ENCODE measurements at regions not wholly inside any gene's neighbourhood (a gene's known extent, or its start where the extent isn't known, plus 50 kb on each side); places are given as distances from the start of the nearest gene placed in this dataset.

DNA sequence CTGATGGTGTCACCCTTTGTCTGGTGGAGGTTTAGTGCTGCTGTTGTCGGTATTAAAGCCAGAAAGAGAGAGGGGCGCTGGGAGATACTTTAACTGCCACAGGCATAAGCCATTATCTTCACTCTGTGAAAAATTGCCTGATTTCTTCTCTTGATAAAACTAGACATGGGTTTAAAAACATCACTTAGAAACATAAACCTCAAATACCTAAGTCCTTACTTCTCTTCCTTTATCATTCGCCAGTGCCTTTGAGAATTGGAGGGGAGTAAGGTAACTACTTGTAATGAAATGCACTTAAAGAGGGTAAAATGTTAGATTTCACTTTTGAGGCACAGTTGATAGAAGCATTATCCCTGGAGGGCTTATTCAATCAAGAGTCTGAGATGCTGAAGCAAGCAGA lies 434.5 kb downstream of the OLFM4 start:
- no peak for DNase-seq (ENCODE audit: low read depth in 3 of 3, low spot score in 2 of 3)

- DNase-seq (ENCODE audit: low read depth in 3 of 3, low spot score in 2 of 3) = no peak
Observed at GRCh38 chr13:53466576-53466975, 438.0 kb downstream of the OLFM4 start.

DNA sequence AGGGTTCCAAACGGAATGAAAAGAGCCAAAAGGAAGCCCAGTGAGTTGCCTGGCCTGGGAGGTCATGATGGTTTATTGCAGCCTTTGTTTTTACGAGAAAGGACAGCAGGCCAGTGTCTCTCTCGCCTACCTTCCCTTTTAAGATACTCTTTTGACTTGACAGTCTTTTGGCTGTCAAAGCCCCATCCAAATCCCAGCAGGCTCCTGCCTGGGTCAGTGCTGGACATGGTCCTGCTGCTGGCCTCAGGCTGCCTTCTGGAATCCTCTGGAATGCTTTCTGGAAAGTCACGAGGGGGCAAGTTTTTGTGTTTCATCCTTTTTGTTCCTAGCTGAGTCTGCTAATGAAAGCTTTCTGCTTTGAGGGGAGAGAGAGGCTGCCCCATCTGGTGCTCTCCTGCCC lies 444.8 kb downstream of the OLFM4 start:
- no peak for DNase-seq (ENCODE audit: low read depth in 3 of 3, low spot score in 2 of 3)

DNA sequence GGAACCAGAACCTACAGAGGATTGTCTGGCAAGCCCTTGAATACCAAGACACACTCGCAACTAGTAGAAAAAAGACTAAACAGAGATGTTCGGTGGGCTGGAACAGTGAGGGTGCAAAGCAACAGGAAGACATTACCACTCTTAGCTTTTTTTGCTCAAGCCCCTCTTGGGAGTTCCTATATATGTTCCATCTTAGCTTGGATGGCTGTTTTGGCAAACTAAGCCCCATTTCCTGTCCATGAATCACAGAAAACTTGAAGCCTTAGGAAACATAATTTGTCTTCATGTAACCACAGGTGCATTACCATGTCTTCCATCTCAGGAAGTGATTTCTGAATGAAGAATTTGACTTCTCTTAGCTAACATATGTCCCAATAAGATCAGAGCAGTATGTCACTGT lies 446.3 kb downstream of the OLFM4 start:
- no peak for DNase-seq (ENCODE audit: low read depth in 3 of 3, low spot score in 2 of 3)

DNA sequence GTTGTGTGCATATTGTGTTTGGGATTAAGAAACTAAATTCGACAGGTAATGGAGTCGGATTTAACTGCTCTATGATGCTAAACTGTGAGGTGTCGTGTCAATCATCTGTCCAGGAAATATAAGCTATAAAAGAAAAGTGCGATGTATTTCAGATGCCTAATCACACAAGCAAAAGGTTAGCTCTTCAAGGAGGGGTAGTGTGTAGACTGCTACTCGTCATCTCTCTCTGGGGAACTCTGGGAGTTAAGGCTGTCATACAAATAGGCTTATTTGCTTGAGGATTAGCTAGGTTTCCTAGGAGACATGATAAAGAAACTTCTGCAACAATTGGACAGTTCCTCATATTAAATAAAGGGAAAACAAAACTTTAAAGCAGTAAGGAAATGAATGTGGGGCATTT lies 462.1 kb downstream of the OLFM4 start:
- DNase-seq (ENCODE audit: low read depth in 3 of 3, low spot score in 2 of 3) = no peak

- DNase-seq (ENCODE audit: low read depth in 3 of 3, low spot score in 2 of 3) = no peak
Observed at GRCh38 chr13:53494406-53494805, 465.8 kb downstream of the OLFM4 start.

- no peak for DNase-seq (ENCODE audit: low read depth in 3 of 3, low spot score in 2 of 3)
Observed at GRCh38 chr13:53499576-53500133, 471.0 kb downstream of the OLFM4 start.

DNA sequence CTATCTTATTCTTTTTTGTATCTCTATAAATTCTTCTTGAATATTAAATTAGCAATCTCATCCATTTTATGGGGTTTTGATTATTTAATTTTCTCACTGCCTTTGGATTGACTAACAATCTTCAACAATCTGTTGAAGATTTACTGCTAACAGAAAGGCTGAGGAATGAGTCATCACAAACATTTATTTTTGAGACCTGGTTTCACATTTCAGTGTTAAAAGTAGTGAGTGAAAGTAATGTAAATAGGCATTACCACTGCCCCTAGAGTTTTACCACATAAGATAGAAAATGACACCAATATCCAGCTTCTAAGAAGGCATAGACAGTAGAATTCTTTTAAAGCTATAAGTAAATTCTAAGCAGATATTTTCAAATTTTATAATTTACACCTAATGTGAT lies 472.8 kb downstream of the OLFM4 start:
- DNase-seq (ENCODE audit: low read depth in 3 of 3, low spot score in 2 of 3) = no peak

GRCh38 chr13:53507741-53508140 lies 479.1 kb downstream of the OLFM4 start:
- DNase-seq (ENCODE audit: low read depth in 3 of 3, low spot score in 2 of 3) = no peak

DNA sequence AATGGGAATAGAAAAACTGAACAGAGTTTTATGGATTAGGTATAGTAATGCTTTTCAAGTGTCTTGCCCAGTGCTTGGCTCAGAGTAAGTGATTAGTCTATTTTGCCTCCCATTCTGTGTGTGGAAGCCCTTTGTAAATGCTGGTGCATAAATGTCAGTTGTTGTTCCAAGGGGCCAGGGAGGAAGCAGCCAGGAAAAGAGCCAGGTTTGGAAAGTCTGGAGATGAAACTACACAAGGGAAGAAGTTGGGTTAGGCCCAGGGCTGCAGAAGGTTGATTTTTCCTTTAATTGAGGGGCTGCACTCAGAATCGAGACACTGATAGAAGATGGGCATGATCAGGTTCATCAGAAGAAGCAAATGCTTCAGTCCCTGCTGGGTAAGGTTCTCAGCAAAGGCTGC lies 484.0 kb downstream of the OLFM4 start:
- no peak for DNase-seq (ENCODE audit: low read depth in 3 of 3, low spot score in 2 of 3)

- DNase-seq (ENCODE audit: low read depth in 3 of 3, low spot score in 2 of 3) = no peak
Observed at GRCh38 chr13:53513226-53513625, 484.6 kb downstream of the OLFM4 start.

GRCh38 chr13:53520132-53520531 lies 491.5 kb downstream of the OLFM4 start:
- no peak for DNase-seq (ENCODE audit: low read depth in 3 of 3, low spot score in 2 of 3)

- DNase-seq (ENCODE audit: low read depth in 3 of 3, low spot score in 2 of 3) = no peak
Observed at GRCh38 chr13:53522034-53522433, 493.4 kb downstream of the OLFM4 start.

GRCh38 chr13:53537586-53537985 lies 509.0 kb downstream of the OLFM4 start:
- DNase-seq (ENCODE audit: low read depth in 3 of 3, low spot score in 2 of 3) = no peak

DNA sequence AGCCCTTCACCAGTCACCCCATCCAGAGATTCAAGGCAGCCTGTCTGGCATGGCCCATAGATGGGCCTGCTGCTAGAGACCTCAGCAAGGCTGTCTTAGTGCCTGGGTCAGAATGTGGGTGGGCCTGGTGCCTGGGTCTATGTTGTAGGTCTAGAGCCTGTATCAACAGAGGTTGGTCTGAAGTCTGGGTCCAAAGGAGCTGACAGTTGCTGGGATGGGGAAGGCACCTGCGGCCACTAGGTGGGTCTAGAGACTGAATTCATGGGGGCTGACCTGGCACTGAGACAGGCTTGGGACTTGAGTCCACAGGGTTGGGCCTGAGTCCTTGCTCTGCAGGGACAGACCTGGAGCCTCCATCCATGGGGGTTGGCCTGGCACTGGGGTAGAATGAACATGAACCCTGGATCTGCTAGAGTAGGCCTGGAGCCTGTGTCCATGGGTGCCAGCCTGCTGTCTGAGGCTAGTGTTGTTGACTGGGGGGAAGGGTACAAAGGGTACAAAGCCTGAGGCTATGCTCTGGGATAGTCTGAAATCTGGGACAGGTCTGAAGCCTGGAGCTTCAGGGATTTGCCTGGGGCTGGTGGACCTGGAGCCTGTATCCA lies 516.8 kb downstream of the OLFM4 start:
- DNase-seq (ENCODE audit: low read depth in 3 of 3, low spot score in 2 of 3) = no peak

DNA sequence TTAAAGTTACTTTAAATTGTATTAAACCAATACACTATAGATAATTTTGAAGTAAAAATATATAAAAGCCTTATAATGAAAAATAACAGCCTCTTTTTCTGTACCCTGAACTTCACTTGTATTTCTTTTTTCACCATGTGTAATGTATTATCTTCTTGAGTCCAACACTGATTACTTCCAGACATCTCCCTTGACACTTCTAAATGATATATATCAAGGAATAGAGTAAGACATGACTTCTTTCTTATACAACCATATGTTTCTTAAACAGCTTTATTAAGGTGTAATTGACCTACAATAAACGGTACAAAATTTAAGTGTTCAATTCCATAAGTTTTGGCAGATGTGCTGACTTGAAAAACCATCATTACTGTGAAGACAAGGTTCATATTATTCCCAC lies 531.9 kb downstream of the OLFM4 start:
- DNase-seq (ENCODE audit: low read depth in 3 of 3, low spot score in 2 of 3) = no peak

DNA sequence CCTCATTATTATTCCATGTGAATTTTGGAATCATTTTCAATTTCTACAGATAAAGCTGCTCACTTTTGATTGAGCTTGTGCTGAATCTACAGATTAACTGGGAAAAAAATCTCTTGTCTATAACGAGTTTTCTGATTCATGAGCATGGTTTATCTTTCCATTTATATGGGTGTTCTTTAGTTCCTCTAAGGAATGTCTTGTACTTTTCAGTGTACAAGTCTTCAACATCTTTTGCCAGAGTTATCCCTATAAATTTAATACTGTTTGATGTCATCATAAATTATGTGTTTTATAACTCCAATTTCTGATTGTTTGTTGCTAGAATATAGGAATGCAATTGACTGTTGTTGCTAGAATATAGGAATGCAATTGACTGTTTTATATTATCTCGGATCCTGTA lies 533.8 kb downstream of the OLFM4 start:
- DNase-seq (ENCODE audit: low read depth in 3 of 3, low spot score in 2 of 3) = no peak

DNA sequence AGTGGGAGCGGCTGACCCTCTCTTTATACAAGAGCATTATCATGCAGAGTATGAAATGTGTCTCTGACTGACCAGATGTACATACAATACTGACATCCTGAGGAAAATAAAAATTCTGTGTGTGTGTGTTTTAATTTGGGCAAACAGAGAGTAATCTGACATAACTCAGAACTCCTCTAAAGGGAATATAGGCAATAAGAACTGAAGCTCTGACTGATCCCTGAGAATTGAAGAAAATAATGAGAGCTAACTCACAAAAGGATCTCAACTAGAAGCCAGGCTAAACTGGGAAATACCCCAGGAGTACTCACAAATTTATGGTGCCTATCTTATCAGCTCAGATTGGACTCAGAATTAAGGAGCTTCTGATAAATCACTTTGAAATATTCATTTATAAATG lies 539.9 kb downstream of the OLFM4 start:
- no peak for DNase-seq (ENCODE audit: low read depth in 3 of 3, low spot score in 2 of 3)

GRCh38 chr13:53569453-53569852 lies 540.8 kb downstream of the OLFM4 start:
- no peak for DNase-seq (ENCODE audit: low read depth in 3 of 3, low spot score in 2 of 3)

- no peak for DNase-seq (ENCODE audit: low read depth in 3 of 3, low spot score in 2 of 3)
Observed at GRCh38 chr13:53601113-53601512, 572.5 kb downstream of the OLFM4 start.

GRCh38 chr13:53605326-53605725 lies 576.7 kb downstream of the OLFM4 start:
- no peak for DNase-seq (ENCODE audit: low read depth in 3 of 3, low spot score in 2 of 3)

DNA sequence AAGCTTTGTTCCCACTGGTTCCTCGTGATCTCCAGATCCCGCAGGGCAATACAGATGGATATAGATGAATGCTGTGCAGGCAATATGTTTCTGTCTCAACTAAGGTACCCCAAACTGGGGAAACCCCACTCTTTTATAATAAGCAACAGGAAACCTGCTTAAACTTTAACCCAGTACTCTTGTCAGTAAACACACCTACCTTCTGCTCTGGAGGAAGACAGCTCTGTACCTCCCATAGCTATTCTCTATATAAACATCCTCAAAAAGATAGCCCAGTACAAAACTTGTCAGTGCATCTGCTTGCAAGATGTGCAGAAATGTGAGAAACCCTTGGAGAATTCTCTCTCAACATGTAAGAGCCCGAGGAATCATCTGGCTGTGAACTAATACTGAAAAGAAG lies 583.6 kb downstream of the OLFM4 start:
- no peak for DNase-seq (ENCODE audit: low read depth in 3 of 3, low spot score in 2 of 3)

DNA sequence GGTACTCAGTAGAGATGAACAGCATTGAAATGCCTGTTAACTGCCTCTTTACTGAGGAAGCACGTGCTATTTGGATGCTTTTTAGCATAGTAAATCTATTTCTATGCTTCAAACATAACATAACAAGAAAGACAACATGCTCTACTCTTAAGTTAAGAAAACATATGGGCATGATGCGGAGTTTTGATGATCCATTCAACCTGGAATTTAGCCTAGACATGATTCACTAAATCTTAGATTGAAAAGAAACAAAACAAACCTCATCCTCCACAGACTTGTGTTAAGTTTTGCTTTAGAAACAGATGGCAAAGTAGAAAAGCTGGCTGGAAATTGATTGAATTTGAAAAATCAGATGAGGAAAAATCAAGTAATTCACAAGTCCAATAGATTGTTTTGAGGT lies 593.8 kb downstream of the OLFM4 start:
- DNase-seq (ENCODE audit: low read depth in 3 of 3, low spot score in 2 of 3) = no peak
